ENCODE measurements at regions not wholly inside any gene's neighbourhood (a gene's known extent, or its start where the extent isn't known, plus 50 kb on each side); places are given as distances from the start of the nearest gene placed in this dataset.

- no peak for TF ChIP-seq CTCF (IDR thresholded peaks at IDR 0.05; ENCODE audit: low read depth, low read length)
- TF ChIP-seq EZH2phosphoT487 (IDR thresholded peaks at IDR 0.05; ENCODE audit: low read depth): no peak
Measured at GRCh38 chr3:95738045-95738444, 1076.3 kb upstream of the EPHA6 start.
